ENCODE measurements at regions not wholly inside any gene's neighbourhood (a gene's known extent, or its start where the extent isn't known, plus 50 kb on each side); places are given as distances from the start of the nearest gene placed in this dataset.
"Not testable (repeated sequence)": the region's sequence is repeated elsewhere in the genome, so short reads cannot be mapped to it uniquely, and the experiment has no call there.

DNA sequence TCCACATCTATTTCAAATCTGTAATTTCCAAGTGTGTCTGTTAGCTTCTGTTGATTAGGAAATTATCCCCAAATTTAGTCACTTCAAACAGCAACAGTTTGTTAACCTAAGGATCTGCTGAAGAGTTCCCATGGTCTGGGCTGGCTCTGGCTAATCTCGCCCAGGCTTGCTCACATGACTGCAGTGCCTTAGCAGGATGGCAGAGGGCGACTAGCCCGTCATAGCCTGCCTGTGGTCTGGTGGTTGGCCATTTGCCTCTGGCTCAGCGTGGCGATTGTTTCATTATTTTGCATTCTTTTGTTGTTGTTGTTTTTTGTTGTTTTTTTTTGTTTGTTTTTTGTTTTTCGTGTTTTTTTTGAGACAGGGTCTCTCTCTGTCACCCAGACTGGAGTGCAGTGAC, 264.0 kb downstream of the TRIML1 start:
- intact Hi-C loops (cut with DNase I; ENCODE audit: low total_unique reads) = no loop called here
- H3K4me3 ChIP-seq (ENCODE audit: low read depth, poor library complexity, severe bottlenecking) = no peak overlapping the region
- 80% methylated on average over 6 of the region's 6 CpGs for WGBS, 2 donors
- TF ChIP-seq CTCF (IDR thresholded peaks at IDR 0.05) (no peak), POLR2A (IDR thresholded peaks at IDR 0.05) (no peak)
- DNase-seq (ENCODE audit: low spot score in 2 of 2) = no peak

- H3K4me3 ChIP-seq (ENCODE audit: low read depth, poor library complexity, severe bottlenecking); DNase-seq (ENCODE audit: low spot score in 2 of 2); intact Hi-C loops (cut with DNase I; ENCODE audit: low total_unique reads): not testable (repeated sequence)
- 70 to 84% methylated on average over 13 to 14 of the region's 14 CpGs for WGBS, 2 donors
Measured at GRCh38 chr4:188405071-188405835, 266.0 kb downstream of the TRIML1 start.

GRCh38 chr4:188408244-188409030, 269.2 kb downstream of the TRIML1 start:
- TF ChIP-seq POLR2A (IDR thresholded peaks at IDR 0.05) (no peak), CTCF (IDR thresholded peaks at IDR 0.05) (no peak)
- intact Hi-C loops (cut with DNase I; ENCODE audit: low total_unique reads) = no loop called here
- DNase-seq (ENCODE audit: low spot score in 2 of 2) = no peak
- H3K4me3 ChIP-seq (ENCODE audit: low read depth, poor library complexity, severe bottlenecking) = no peak overlapping the region
- 36 to 45% methylated on average over 9 of the region's 9 CpGs for WGBS, 2 donors

- no peak for DNase-seq (ENCODE audit: low spot score in 2 of 2)
- intact Hi-C loops (cut with DNase I; ENCODE audit: low total_unique reads) = no loop called here
- no peak for TF ChIP-seq CTCF (IDR thresholded peaks at IDR 0.05)
- WGBS, 2 donors = 82 to 94% methylated on average over 6 of the region's 6 CpGs
- no peak overlapping the region for H3K4me3 ChIP-seq (ENCODE audit: low read depth, poor library complexity, severe bottlenecking)
Measured at GRCh38 chr4:188409851-188410250, 270.6 kb downstream of the TRIML1 start.

DNA sequence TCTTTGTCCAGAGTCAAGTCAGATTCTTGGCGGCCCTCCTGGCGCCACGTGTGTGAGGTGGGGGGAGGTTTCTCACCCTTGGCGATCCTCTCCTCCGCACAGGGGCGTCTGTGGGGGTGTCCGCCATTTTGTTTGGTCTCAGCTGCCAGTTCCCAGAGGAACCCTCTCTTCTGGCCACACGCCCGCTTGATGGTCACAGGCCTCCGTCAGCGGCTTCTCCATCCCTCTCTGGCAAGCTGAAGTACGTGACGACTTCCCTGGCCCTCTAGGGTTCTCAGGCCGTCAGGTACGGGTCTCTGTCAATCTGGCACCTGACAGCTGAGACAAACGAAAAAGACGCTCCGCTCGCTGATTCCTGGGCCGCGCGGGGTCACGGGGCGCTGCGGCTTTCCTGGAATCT, 272.6 kb downstream of the TRIML1 start:
- 86 to 94% methylated on average over 25 of the region's 25 CpGs for whole genome bisulfite sequencing, 2 donors
- DNase-seq (ENCODE audit: low spot score in 2 of 2) = no peak
- TF ChIP-seq POLR2A (IDR thresholded peaks at IDR 0.05) (no peak), CTCF (IDR thresholded peaks at IDR 0.05) (no peak)
- intact Hi-C loops (cut with DNase I; ENCODE audit: low total_unique reads) = no loop called here
- H3K4me3 ChIP-seq (ENCODE audit: low read depth, poor library complexity, severe bottlenecking) = no peak overlapping the region

GRCh38 chr4:188412499-188412898, 273.3 kb downstream of the TRIML1 start:
- TF ChIP-seq POLR2A (IDR thresholded peaks at IDR 0.05) (no peak), CTCF (IDR thresholded peaks at IDR 0.05) (no peak)
- intact Hi-C loops (cut with DNase I; ENCODE audit: low total_unique reads) = no loop called here
- 98% methylated on average over 13 of the region's 13 CpGs for WGBS, 2 donors
- no peak for DNase-seq (ENCODE audit: low spot score in 2 of 2)
- no peak overlapping the region for H3K4me3 ChIP-seq (ENCODE audit: low read depth, poor library complexity, severe bottlenecking)

All from lower leg skin (tissue), 4 donors.